ENCODE measurements at regions not wholly inside any gene's neighbourhood (a gene's known extent, or its start where the extent isn't known, plus 50 kb on each side); places are given as distances from the start of the nearest gene placed in this dataset.
"Not testable (repeated sequence)": the region's sequence is repeated elsewhere in the genome, so short reads cannot be mapped to it uniquely, and the experiment has no call there.

GRCh38 chr18:70700496-70700895 is 411.7 kb downstream of the SOCS6 start:
- no peak for DNase-seq

- no peak for DNase-seq
Observed at GRCh38 chr18:70698574-70698973, 409.7 kb downstream of the SOCS6 start.

DNA sequence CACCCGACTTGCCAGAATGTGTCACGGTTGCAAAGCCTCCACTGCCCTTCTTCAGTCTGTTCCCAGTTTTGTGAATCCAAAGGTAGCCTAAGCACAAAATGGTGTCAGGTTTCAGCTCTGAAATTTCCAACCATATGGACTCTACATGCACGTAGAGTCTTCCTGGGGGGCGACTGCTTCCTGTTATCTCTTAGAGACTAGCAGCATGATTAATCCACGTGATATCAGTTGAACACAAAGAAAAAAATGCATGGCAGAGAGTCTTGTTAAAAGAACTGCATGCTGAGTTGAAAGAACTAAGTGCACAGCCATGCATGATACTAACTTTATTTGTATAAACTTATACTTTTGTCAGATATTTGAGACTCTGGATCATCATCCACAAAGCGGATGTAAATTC is 404.4 kb downstream of the SOCS6 start:
- no peak for DNase-seq

DNA sequence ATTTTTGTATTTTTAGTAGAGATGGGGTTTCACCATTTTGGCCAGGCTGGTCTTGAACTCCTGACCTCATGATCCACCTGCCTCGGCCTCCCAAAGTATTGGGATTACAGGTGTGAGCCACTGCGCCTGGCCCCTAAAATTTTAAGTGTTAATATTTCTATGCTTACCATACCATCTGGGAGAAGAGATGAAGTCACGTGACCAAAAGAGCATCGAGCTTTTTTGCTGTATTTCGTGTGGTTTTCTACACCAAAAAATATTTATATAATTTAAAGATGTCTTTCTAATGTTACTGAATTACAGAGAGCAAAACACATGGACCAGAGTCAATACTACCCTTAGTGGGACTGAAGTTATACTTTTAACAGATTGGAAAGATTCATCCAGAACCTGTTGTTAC is 400.9 kb downstream of the SOCS6 start:
- not testable (repeated sequence) for DNase-seq

GRCh38 chr18:70688286-70688685 is 399.4 kb downstream of the SOCS6 start:
- DNase-seq: no peak

- DNase-seq: no peak
Observed at GRCh38 chr18:70684821-70685220, 396.0 kb downstream of the SOCS6 start.

DNA sequence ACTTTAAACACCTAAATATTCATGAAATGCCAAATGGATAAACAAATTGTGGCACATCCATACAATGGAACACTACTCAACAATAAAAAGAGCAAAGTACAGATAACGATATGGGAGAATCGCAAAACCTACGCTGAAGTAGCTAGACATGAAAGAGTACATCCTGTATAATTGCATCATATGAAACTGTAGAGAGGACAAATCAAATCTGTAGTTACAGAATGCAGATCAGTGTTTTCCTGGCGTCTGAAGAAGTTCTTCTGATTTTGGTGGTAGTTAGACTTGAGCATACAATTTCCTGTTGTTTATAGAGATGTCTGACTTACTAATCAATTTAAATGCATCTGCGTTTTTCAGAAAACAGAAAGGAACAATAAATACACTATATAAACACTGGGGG is 394.4 kb downstream of the SOCS6 start:
- DNase-seq: no peak

GRCh38 chr18:70674896-70675295 is 386.1 kb downstream of the SOCS6 start:
- no peak for DNase-seq

DNA sequence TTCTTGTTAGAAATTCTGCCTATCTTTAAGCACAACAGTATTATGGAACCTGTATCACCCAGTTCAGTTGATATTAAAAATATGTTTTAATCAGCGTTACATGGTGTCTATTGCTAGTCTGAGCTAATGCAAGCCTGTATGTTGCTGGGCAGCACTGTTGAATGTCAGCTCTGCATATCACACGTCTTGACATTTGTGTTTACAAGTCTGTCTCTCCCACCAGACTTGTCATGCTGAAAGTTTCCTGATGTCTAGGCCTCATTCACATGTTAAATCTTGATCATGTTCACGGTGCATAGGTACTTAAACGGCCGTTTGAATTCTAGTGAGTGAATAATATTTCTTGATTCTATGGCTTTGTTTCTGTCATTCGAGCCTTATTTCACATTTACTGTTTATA is 385.0 kb downstream of the SOCS6 start:
- no peak for DNase-seq

- no peak for DNase-seq
Observed at GRCh38 chr18:70672581-70672980, 383.7 kb downstream of the SOCS6 start.

- DNase-seq: peak; percentile 10
Observed at GRCh38 chr18:70671889-70672565, 383.2 kb downstream of the SOCS6 start.

DNA sequence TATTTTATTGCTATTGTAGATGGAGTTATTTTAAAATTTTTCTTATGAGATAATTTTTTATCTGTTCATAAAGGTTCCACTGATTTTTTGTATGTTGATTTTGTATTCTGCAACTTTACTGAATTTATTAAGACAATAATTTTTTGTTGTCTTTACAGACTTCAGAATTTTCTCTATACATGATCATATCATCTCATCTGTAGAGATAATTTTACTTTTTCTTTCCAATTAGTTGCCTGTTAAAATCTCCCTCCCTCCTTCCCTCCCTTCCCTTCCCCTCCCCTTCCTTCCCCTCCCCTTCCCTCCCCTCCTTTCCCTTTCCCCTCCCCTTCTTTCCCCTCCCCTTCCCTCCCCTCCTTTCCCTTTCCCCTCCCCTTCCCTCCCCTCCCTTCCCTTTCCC is 378.1 kb downstream of the SOCS6 start:
- DNase-seq: no peak

- no peak for DNase-seq
Observed at GRCh38 chr18:70663141-70663540, 374.3 kb downstream of the SOCS6 start.

GRCh38 chr18:70662588-70662987 is 373.7 kb downstream of the SOCS6 start:
- no peak for DNase-seq

DNA sequence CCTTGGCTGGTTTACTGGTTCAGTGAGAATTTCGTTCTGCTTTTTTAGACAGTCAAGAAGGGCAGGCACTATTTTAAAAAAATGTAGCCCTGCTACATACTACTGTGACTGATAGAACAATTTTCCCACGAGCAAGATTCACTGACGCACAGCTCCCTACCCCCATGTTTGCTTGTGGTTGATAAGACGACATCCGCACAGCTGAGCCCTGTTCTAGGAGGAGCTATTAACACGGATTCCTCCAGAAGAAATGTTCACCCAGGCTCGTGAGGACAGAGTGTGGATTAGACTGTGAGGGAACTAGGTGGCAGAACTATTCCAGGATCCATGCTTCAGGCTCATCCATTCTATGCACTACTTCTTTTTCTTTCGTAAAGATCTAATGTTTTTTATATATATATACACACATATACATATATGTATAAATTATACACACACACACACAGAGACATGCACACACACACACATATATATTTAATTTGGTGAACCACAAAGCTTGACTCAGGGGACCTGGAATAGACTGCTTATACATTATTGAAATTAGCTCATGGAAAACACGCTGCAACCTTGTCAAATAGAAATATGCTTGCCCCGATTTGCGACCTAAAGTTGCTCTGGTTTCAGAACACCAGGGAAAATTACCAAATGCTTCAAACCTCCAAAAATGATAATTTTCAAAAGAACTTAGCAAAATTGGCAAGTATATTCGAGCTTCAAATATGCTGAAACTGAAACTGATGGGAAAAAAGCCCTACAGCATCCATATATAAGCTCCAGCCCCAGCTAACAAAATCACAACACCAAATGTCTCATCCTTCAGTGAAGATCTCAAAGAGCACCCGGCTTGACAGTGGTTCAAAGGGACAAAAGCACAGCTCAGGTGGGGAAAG is 370.4 kb downstream of the SOCS6 start:
- peak; percentile 17 for DNase-seq

DNA sequence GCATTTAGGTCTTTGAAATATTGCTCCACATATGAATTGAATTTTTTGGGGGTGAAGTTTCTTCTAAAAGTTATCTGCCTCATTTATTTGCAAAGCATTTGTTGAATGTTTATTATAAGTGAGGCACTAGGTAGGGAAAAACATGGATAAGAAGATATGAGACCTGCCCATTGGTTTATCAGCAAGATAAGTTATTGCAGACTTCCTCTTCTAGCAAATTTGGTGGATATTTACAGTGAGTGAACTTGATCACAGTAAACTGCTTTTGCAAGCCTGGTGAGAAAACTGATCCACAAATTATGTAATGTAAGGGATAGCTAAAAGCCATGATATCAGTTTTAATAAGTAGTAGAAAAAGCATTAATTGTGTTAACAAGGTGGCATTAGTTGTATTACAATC is 364.8 kb downstream of the SOCS6 start:
- no peak for DNase-seq

DNA sequence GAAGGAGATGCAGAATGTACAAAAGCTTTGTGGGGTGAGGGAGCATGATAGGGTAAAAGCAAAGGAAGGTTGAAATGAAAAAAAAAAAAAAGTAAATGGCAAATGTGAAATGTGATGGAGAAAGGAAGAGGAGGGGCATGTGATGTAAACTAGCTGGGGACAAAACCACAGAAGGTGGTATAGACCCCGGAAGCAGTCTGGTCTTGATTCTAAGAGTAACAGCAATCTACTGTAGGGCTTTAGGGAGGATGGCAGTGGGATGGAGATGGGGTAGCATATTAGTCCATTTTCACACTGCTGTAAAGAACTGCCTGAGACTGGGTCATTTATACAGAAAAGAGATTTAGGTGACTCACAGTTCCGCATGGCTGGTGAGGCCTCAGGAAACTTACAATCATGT is 362.0 kb downstream of the SOCS6 start:
- no peak for DNase-seq

GRCh38 chr18:70649683-70650082 is 360.8 kb downstream of the SOCS6 start:
- DNase-seq: no peak

- DNase-seq: no peak
Observed at GRCh38 chr18:70645971-70646370, 357.1 kb downstream of the SOCS6 start.

DNA sequence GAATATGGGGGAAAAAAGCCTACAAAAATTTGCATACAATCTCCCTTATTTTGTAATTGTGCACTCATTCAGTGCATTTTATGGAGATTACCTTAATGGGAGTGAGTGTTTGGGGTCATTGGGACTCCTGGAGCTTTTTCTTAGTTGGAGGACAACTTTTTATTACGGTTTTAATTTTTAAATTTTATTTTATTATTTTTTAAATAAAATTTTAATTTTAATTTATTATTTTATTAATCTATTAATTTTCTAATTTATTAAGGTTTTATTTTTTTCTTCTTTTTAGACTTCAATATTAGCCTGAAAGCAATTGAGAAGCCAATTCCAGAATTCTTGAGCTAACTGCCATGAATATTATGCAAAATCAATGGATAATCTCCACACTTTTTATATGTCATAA is 355.0 kb downstream of the SOCS6 start:
- no peak for DNase-seq

- no peak for DNase-seq
Observed at GRCh38 chr18:70641156-70641775, 352.4 kb downstream of the SOCS6 start.

DNA sequence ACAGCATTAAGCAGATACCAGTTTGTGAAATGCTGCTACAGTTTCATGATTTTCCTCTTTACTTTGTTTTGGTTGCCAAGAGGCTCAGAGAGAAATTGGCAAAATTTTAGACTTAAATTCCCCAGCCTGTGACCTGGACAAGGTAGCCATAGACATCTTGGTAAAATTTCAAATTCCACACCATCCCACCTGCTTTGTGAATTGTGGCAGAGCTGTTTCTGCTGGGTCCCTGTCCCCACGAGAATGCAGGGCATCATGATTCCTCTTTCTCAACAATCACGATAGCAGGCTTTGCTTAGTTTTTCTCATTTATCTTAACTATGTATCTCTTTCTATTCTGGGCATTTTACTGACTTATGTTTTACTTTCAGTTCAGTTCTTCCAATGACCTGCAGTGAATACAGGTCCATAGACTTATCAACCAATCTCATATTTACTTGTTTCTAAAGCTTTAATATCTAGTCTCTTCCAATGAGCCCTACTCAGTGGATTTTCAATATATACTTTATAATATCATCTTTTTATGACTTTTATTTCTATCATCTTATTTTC is 351.6 kb downstream of the SOCS6 start:
- DNase-seq: no peak

GRCh38 chr18:70636991-70637390 is 348.1 kb downstream of the SOCS6 start:
- no peak for DNase-seq

Data from stimulated activated CD4-positive, alpha-beta T cell treated with anti-CD3 and anti-CD28 coated beads, Interleukin-4, amount 100 ng/mL, for 1 hour (primary cell).